HepG2 (cell line): ENCODE measurements at regions not wholly inside any gene's neighbourhood (a gene's known extent, or its start where the extent isn't known, plus 50 kb on each side); places are given as distances from the start of the nearest gene placed in this dataset.

Experiments used
- ATAC-seq: fragments of 200-7000 bp; cut with Tn5 transposase; 3 replicates; pipeline ENCODE4 v1.9.1; 2020; ENCODE audit warnings: mild to moderate bottlenecking, moderate library complexity
- BruUV-seq: library from RNA; stranded (reverse); fragments of 400-500 nt; replicated peaks from 2 replicates; lab custom pipeline; 2021; lab: Mats Ljungman, UMichigan
- CTCF ChIA-PET: fragments of 300-600 bp; formaldehyde crosslinking; extraction: SDS; loops from one replicate; lab custom pipeline; 2021; ENCODE audit warnings: low total read pairs, inconsistent platforms, low intra/inter-chr PET ratio; lab: Yijun Ruan, JAX
- POLR2A ChIA-PET: fragments of 350-600 bp; sonication (Branson Sonifier 250); formaldehyde crosslinking; loops from one replicate; lab custom pipeline; 2020; ENCODE audit warnings: antibody characterized with exemption, inconsistent platforms; lab: Yijun Ruan, JAX
- DNase-seq: peaks from one replicate; pipeline ENCODE4 v3.0.0-alpha.2; 2015; ENCODE audit warnings: low spot score
- FAIRE-seq: peaks from 3 replicates; lab custom pipeline; 2011; peaks lifted over from hg19 to GRCh38; lab: Jason Lieb, UNC
- H2AFZ ChIP-seq: one replicate; pipeline ENCODE4 v1.6.1; 2011; ENCODE audit warnings: low read length, inconsistent platforms
- H3K27ac ChIP-seq: fragments of 300-600 bp; 3 replicates; pipeline ENCODE4 v1.8.0; 2011; ENCODE audit warnings: mixed run types, mild to moderate bottlenecking, mixed read lengths, low read length, inconsistent platforms; ENCODE audit not compliant: insufficient read depth; ENCODE audit errors: extremely low read length
- H3K27me3 ChIP-seq, 2 experiments: fragments of 200-600 bp in 1 of 2; 2 replicates in 1 of 2; 3 replicates in 1 of 2; pipeline versions ENCODE4 v1.6.0 to v1.8.0; 2011; ENCODE audit warnings: low read length in 2 of 2, mild to moderate bottlenecking in 2 of 2, moderate library complexity in 2 of 2, inconsistent platforms in 1 of 2; ENCODE audit not compliant: insufficient read depth in 2 of 2, control insufficient read depth in 1 of 2
- H3K36me3 ChIP-seq, 2 experiments: fragments of 200-600 bp in 1 of 2; replicated peaks in 1 of 2; 2 replicates in 1 of 2; 3 replicates in 1 of 2; pipeline versions ENCODE4 v1.5.1 to v1.8.0; 2011; ENCODE audit warnings: low read length in 2 of 2, inconsistent platforms in 1 of 2; ENCODE audit not compliant: insufficient read depth in 2 of 2, control insufficient read depth in 1 of 2
- H3K4me1 ChIP-seq: 2 replicates; pipeline ENCODE4 v1.5.1; 2012; ENCODE audit warnings: low read length, inconsistent platforms; ENCODE audit not compliant: insufficient read depth
- H3K4me2 ChIP-seq: 2 replicates; pipeline ENCODE4 v1.6.0; 2011; ENCODE audit warnings: low read depth, low read length, inconsistent platforms
- H3K4me3 ChIP-seq, 3 experiments: fragments of 200-600 bp in 1 of 3; sonication (generic), shearing (Covaris generic) in 1 of 3; replicated peaks in 1 of 3; 2 replicates each; pipeline ENCODE4 v1.5.1; 2011 to 2016; ENCODE audit warnings: low read length in 3 of 3, inconsistent platforms in 2 of 3, low read depth in 2 of 3, mild to moderate bottlenecking in 2 of 3, control low read depth in 1 of 3, mixed read lengths in 1 of 3; ENCODE audit not compliant: insufficient read depth in 1 of 3
- H3K79me2 ChIP-seq: one replicate; pipeline ENCODE4 v1.6.1; 2011; ENCODE audit warnings: low read length, inconsistent platforms; ENCODE audit not compliant: insufficient read depth
- H3K9ac ChIP-seq: 2 replicates; pipeline ENCODE4 v1.6.0; 2011; ENCODE audit warnings: mild to moderate bottlenecking, low read depth, low read length, inconsistent platforms; ENCODE audit not compliant: insufficient read depth
- H3K9me3 ChIP-seq: 2 replicates; pipeline ENCODE4 v1.5.1; 2012; ENCODE audit warnings: mild to moderate bottlenecking, low read length
- H4K20me1 ChIP-seq: 2 replicates; pipeline ENCODE4 v1.6.0; 2011; ENCODE audit warnings: inconsistent platforms, mild to moderate bottlenecking, low read length, moderate library complexity; ENCODE audit not compliant: insufficient read depth
- BRCA1 ChIP-seq: sonication (generic); formaldehyde crosslinking; IDR thresholded peaks from 2 replicates; pipeline ENCODE4 v1.4.0; 2020; ENCODE audit warnings: missing genetic modification reagents
- GATAD2A ChIP-seq: IDR thresholded peaks from 2 replicates; pipeline ENCODE4 v1.6.1; 2016
- HDAC1 ChIP-seq: sonication (generic); formaldehyde crosslinking; IDR thresholded peaks from 2 replicates; pipeline ENCODE4 v1.5.1; 2020; ENCODE audit warnings: mild to moderate bottlenecking, missing genetic modification reagents
- NFRKB ChIP-seq: fragments of 450-650 bp; IDR thresholded peaks from 2 replicates; pipeline ENCODE4 v1.6.1; 2017
- ZEB1 ChIP-seq: IDR thresholded peaks from 2 replicates; pipeline ENCODE4 v1.6.1; 2012; ENCODE audit warnings: mild to moderate bottlenecking, low read depth, inconsistent platforms; ENCODE audit not compliant: insufficient replicate concordance
- ZNF552 ChIP-seq: sonication (generic); formaldehyde crosslinking; IDR thresholded peaks from 2 replicates; pipeline ENCODE4 v1.9.0; 2022; ENCODE audit warnings: missing genetic modification reagents, mild to moderate bottlenecking, borderline replicate concordance
- WGBS: methylation state at CpG from one replicate; pipeline ENCODE4 v1.1.6; 2017; ENCODE audit warnings: low lambda C conversion rate; 5-methylcytosine and 5-hydroxymethylcytosine counted together
- in situ Hi-C: cut with HindIII; loops from 2 replicates; pipeline ENCODE4 v1.10.0; 2017; ENCODE audit warnings: low pct_unique_long_range_greater_than_20kb; ENCODE audit not compliant: extremely low pct_ligation_motif_present
- intact Hi-C: fragments of 100-400 bp; cut with micrococcal nuclease; formaldehyde crosslinking; loops from one replicate; pipeline ENCODE4 v1.10.0; 2022; ENCODE audit not compliant: unreplicated experiment
- TF ChIP-seq, protein P1 (sequence below): sonication (generic); formaldehyde crosslinking; IDR thresholded peaks from 2 replicates; pipeline ENCODE4 v1.4.0; 2020; ENCODE audit warnings: missing genetic modification reagents
- TF ChIP-seq, protein P2 (sequence below): conservative IDR thresholded peaks from 2 replicates; pipeline ENCODE4 v1.6.1; 2018; ENCODE audit warnings: missing genetic modification reagents

DNA sequence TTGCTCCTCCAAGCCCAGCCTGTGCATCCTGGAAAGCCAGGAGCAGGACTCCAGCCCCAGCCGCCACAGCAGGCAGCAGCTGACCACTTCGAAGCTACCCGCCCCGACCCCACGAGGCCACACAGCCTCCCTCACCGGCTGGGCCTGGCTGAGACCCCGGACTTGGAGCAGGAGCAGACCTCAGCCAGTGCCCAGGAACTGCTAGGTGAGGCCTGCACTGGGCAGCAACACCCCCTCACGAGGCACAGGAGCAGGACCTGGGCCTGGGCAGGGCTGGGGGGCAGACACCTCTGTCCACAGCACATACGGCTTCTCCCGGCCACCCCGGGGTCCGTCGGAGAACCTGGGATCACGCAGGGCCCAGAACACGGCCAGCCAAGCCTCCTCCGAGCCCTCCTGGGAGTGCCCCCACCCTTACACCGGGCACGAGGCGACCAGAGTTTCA is 137.4 kb upstream of the C14orf180 start:
- DNase-seq, result no peak
- H3K79me2 ChIP-seq, result no peaks in the 10 kb centered on the region
- H3K9ac ChIP-seq, result no peak overlapping the region
- POLR2A ChIA-PET, result no interaction called here
- in situ Hi-C loops (no loop called here), intact Hi-C loops (no loop called here)
- peaks cover 5 to 40% of the 10 kb centered on the region in 2 experiments for H3K27me3 ChIP-seq
- WGBS, result no CpG with 5 or more reads among the region's 19 CpGs
- no peaks in the 10 kb centered on the region for H3K4me1 ChIP-seq
- BruUV-seq, result no TSS peak
- H3K4me2 ChIP-seq, result no peak overlapping the region
- no peak for ATAC-seq
- no peaks in the 10 kb centered on the region for H3K9me3 ChIP-seq
- H3K27ac ChIP-seq, result no peak overlapping the region
- H3K36me3 ChIP-seq, result no peaks in the 10 kb centered on the region
- TF ChIP-seq HDAC1 (no peak), GATAD2A (CRISPR knock-in tag) (no peak), ZNF552 (CRISPR knock-in tag) (no peak), NFRKB (no peak), BRCA1 (CRISPR knock-in tag) (no peak), ZEB1 (no peak)
- TF ChIP-seq, protein P1, sequence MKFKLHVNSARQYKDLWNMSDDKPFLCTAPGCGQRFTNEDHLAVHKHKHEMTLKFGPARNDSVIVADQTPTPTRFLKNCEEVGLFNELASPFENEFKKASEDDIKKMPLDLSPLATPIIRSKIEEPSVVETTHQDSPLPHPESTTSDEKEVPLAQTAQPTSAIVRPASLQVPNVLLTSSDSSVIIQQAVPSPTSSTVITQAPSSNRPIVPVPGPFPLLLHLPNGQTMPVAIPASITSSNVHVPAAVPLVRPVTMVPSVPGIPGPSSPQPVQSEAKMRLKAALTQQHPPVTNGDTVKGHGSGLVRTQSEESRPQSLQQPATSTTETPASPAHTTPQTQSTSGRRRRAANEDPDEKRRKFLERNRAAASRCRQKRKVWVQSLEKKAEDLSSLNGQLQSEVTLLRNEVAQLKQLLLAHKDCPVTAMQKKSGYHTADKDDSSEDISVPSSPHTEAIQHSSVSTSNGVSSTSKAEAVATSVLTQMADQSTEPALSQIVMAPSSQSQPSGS (CRISPR knock-in tag), result no peak
- TF ChIP-seq, protein P2, sequence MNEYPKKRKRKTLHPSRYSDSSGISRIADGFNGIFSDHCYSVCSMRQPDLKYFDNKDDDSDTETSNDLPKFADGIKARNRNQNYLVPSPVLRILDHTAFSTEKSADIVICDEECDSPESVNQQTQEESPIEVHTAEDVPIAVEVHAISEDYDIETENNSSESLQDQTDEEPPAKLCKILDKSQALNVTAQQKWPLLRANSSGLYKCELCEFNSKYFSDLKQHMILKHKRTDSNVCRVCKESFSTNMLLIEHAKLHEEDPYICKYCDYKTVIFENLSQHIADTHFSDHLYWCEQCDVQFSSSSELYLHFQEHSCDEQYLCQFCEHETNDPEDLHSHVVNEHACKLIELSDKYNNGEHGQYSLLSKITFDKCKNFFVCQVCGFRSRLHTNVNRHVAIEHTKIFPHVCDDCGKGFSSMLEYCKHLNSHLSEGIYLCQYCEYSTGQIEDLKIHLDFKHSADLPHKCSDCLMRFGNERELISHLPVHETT (CRISPR knock-in tag), result no peak
- no peak overlapping the region for H2AFZ ChIP-seq
- H3K4me3 ChIP-seq, result no peak overlapping the region
- H4K20me1 ChIP-seq, result no peaks in the 10 kb centered on the region
- CTCF ChIA-PET, result no interaction called here
- no peak for FAIRE-seq
